SJCRH30 (cell line): ENCODE measurements at regions not wholly inside any gene's neighbourhood (a gene's known extent, or its start where the extent isn't known, plus 50 kb on each side); places are given as distances from the start of the nearest gene placed in this dataset.

Experiments used
- DNase-seq, 2 experiments: peaks; one replicate each; pipeline ENCODE4 v3.0.0-alpha.2; 2015 to 2020
- H3K27ac ChIP-seq: fragments of 250-450 bp; sonication (Bioruptor Pico); 2 replicates; pipeline ENCODE4 v1.5.1; 2020; ENCODE audit warnings: mild to moderate bottlenecking, moderate library complexity
- H3K27me3 ChIP-seq: fragments of 250-450 bp; sonication (Bioruptor Pico); 2 replicates; pipeline ENCODE4 v1.5.1; 2020; ENCODE audit warnings: mild to moderate bottlenecking, moderate library complexity
- H3K36me3 ChIP-seq: fragments of 250-450 bp; sonication (Bioruptor Pico); 2 replicates; pipeline ENCODE4 v1.5.1; 2020; ENCODE audit warnings: mild to moderate bottlenecking, moderate library complexity
- H3K4me1 ChIP-seq: fragments of 250-450 bp; sonication (Bioruptor Pico); 2 replicates; pipeline ENCODE4 v1.5.1; 2020; ENCODE audit warnings: mild to moderate bottlenecking, moderate library complexity
- H3K4me3 ChIP-seq: fragments of 250-450 bp; sonication (Bioruptor Pico); 2 replicates; pipeline ENCODE4 v1.5.1; 2020; ENCODE audit warnings: mild to moderate bottlenecking, moderate library complexity
- H3K9me3 ChIP-seq: fragments of 250-450 bp; sonication (Bioruptor Pico); replicated peaks from 2 replicates; pipeline ENCODE4 v1.5.1; 2020; ENCODE audit warnings: mild to moderate bottlenecking, moderate library complexity

GRCh38 chr1:86296305-86297205 lies 99.6 kb downstream of the ODF2L start:
- no peaks in the 10 kb centered on the region; the same call in none of the 2 replicates for H3K9me3 ChIP-seq
- H3K27ac ChIP-seq = no peak overlapping the region
- peak in 1 of 2 experiments; percentile 7 for DNase-seq
- no peaks in the 10 kb centered on the region for H3K4me1 ChIP-seq
- no peaks in the 10 kb centered on the region for H3K36me3 ChIP-seq
- peaks cover 4% of the 10 kb centered on the region; the same call in 1 of the 2 replicates for H3K27me3 ChIP-seq
- H3K4me3 ChIP-seq = no peak overlapping the region

- Histone ChIP-seq H3K9me3 (no peaks in the 10 kb centered on the region), H3K36me3 (no peaks in the 10 kb centered on the region), H3K4me3 (no peak overlapping the region), H3K27ac (no peak overlapping the region), H3K4me1 (no peaks in the 10 kb centered on the region), H3K27me3 (no peaks in the 10 kb centered on the region)
- DNase-seq = no peak
Measured at GRCh38 chr1:86289746-86290145, 106.4 kb downstream of the ODF2L start.

- H3K27ac ChIP-seq = no peak overlapping the region
Measured at GRCh38 chr1:86289161-86289560, 107.0 kb downstream of the ODF2L start.

GRCh38 chr1:86288586-86289147 lies 107.5 kb downstream of the ODF2L start:
- no peak overlapping the region for H3K27ac ChIP-seq
- H3K4me1 ChIP-seq = no peaks in the 10 kb centered on the region
- no peaks in the 10 kb centered on the region for H3K27me3 ChIP-seq
- no peaks in the 10 kb centered on the region for H3K36me3 ChIP-seq
- no peak for DNase-seq
- H3K4me3 ChIP-seq = no peak overlapping the region
- H3K9me3 ChIP-seq = no peaks in the 10 kb centered on the region

More at GRCh38 chr1:86289161-86289560, 107.0 kb downstream of the ODF2L start:
- no peaks in the 10 kb centered on the region for H3K27me3 ChIP-seq
- H3K36me3 ChIP-seq = no peaks in the 10 kb centered on the region
- no peak overlapping the region for H3K4me3 ChIP-seq
- no peaks in the 10 kb centered on the region for H3K4me1 ChIP-seq
- H3K9me3 ChIP-seq = no peaks in the 10 kb centered on the region
- DNase-seq = no peak

- Histone ChIP-seq H3K27me3 (no peaks in the 10 kb centered on the region), H3K4me1 (no peaks in the 10 kb centered on the region), H3K4me3 (no peak overlapping the region), H3K9me3 (no peaks in the 10 kb centered on the region), H3K27ac (no peak overlapping the region), H3K36me3 (no peaks in the 10 kb centered on the region)
- no peak for DNase-seq
Measured at GRCh38 chr1:86285796-86286195, 110.3 kb downstream of the ODF2L start.

- Histone ChIP-seq H3K27ac (no peak overlapping the region), H3K27me3 (no peaks in the 10 kb centered on the region; the same call in 1 of the 2 replicates), H3K4me3 (no peak overlapping the region), H3K9me3 (no peaks in the 10 kb centered on the region), H3K36me3 (no peaks in the 10 kb centered on the region), H3K4me1 (no peaks in the 10 kb centered on the region)
- DNase-seq = no peak
Measured at GRCh38 chr1:86282611-86283010, 113.5 kb downstream of the ODF2L start.

GRCh38 chr1:86277936-86278335 lies 118.2 kb downstream of the ODF2L start:
- Histone ChIP-seq H3K4me3 (no peak overlapping the region), H3K27me3 (no peaks in the 10 kb centered on the region; the same call in 1 of the 2 replicates), H3K27ac (no peak overlapping the region), H3K36me3 (no peaks in the 10 kb centered on the region), H3K4me1 (no peaks in the 10 kb centered on the region), H3K9me3 (no peaks in the 10 kb centered on the region)
- DNase-seq = no peak

- H3K27me3 ChIP-seq = no peaks in the 10 kb centered on the region
Measured at GRCh38 chr1:86273066-86273465, 116.5 kb upstream of the COL24A1 start.

GRCh38 chr1:86272083-86272482 lies 115.5 kb upstream of the COL24A1 start:
- H3K4me3 ChIP-seq = no peak overlapping the region
- no peaks in the 10 kb centered on the region for H3K36me3 ChIP-seq
- no peaks in the 10 kb centered on the region for H3K27me3 ChIP-seq
- no peak for DNase-seq
- H3K27ac ChIP-seq = no peak overlapping the region
- no peaks in the 10 kb centered on the region; the same call in 1 of the 2 replicates for H3K9me3 ChIP-seq
- no peaks in the 10 kb centered on the region for H3K4me1 ChIP-seq

More at GRCh38 chr1:86273066-86273465, 116.5 kb upstream of the COL24A1 start:
- H3K27ac ChIP-seq = no peak overlapping the region
- H3K4me1 ChIP-seq = no peaks in the 10 kb centered on the region
- no peaks in the 10 kb centered on the region; the same call in 1 of the 2 replicates for H3K9me3 ChIP-seq
- no peaks in the 10 kb centered on the region for H3K36me3 ChIP-seq
- no peak for DNase-seq
- H3K4me3 ChIP-seq = no peak overlapping the region

GRCh38 chr1:86271046-86271445 lies 114.5 kb upstream of the COL24A1 start:
- H3K4me1 ChIP-seq = no peaks in the 10 kb centered on the region
- H3K4me3 ChIP-seq = no peak overlapping the region
- no peak for DNase-seq
- H3K36me3 ChIP-seq = no peaks in the 10 kb centered on the region
- H3K27me3 ChIP-seq = no peaks in the 10 kb centered on the region
- no peaks in the 10 kb centered on the region; the same call in 1 of the 2 replicates for H3K9me3 ChIP-seq
- H3K27ac ChIP-seq = no peak overlapping the region

- no peak overlapping the region for H3K4me3 ChIP-seq
- no peaks in the 10 kb centered on the region for H3K4me1 ChIP-seq
- H3K27me3 ChIP-seq = no peaks in the 10 kb centered on the region
- H3K27ac ChIP-seq = no peak overlapping the region
- no peaks in the 10 kb centered on the region for H3K9me3 ChIP-seq
- H3K36me3 ChIP-seq = no peaks in the 10 kb centered on the region
- DNase-seq = no peak
Measured at GRCh38 chr1:86263101-86263500, 106.5 kb upstream of the COL24A1 start.

GRCh38 chr1:86260476-86260875 lies 103.9 kb upstream of the COL24A1 start:
- no peak overlapping the region for H3K4me3 ChIP-seq
- H3K27me3 ChIP-seq = no peaks in the 10 kb centered on the region
- no peak for DNase-seq
- no peaks in the 10 kb centered on the region for H3K4me1 ChIP-seq
- H3K27ac ChIP-seq = no peak overlapping the region
- no peaks in the 10 kb centered on the region for H3K36me3 ChIP-seq
- no peaks in the 10 kb centered on the region for H3K9me3 ChIP-seq

GRCh38 chr1:86259390-86259789 lies 102.8 kb upstream of the COL24A1 start:
- no peak for DNase-seq
- no peak overlapping the region for H3K4me3 ChIP-seq

GRCh38 chr1:86258101-86258500 lies 101.5 kb upstream of the COL24A1 start:
- H3K36me3 ChIP-seq = no peaks in the 10 kb centered on the region
- H3K27me3 ChIP-seq = no peaks in the 10 kb centered on the region
- no peaks in the 10 kb centered on the region for H3K4me1 ChIP-seq
- DNase-seq = no peak
- H3K27ac ChIP-seq = no peak overlapping the region
- no peak overlapping the region for H3K4me3 ChIP-seq
- H3K9me3 ChIP-seq = no peaks in the 10 kb centered on the region

More at GRCh38 chr1:86259390-86259789, 102.8 kb upstream of the COL24A1 start:
- H3K27me3 ChIP-seq = no peaks in the 10 kb centered on the region
- no peak overlapping the region for H3K27ac ChIP-seq
- no peaks in the 10 kb centered on the region for H3K9me3 ChIP-seq
- H3K36me3 ChIP-seq = no peaks in the 10 kb centered on the region
- H3K4me1 ChIP-seq = no peaks in the 10 kb centered on the region

- no peak overlapping the region for H3K4me3 ChIP-seq
Measured at GRCh38 chr1:86247597-86248279, 91.2 kb upstream of the COL24A1 start.

More at GRCh38 chr1:86247597-86248279, 91.2 kb upstream of the COL24A1 start:
- Histone ChIP-seq H3K27me3 (no peaks in the 10 kb centered on the region), H3K9me3 (peaks cover 4% of the 10 kb centered on the region), H3K27ac (no peak overlapping the region), H3K4me1 (no peaks in the 10 kb centered on the region), H3K36me3 (no peaks in the 10 kb centered on the region)
- no peak for DNase-seq
